ENCODE measurements at regions not wholly inside any gene's neighbourhood (a gene's known extent, or its start where the extent isn't known, plus 50 kb on each side); places are given as distances from the start of the nearest gene placed in this dataset.
"Not testable (repeated sequence)": the region's sequence is repeated elsewhere in the genome, so short reads cannot be mapped to it uniquely, and the experiment has no call there.

GRCh38 chr20:29120575-29120974 lies 2136.9 kb upstream of the DEFB115 start:
- not testable (repeated sequence) for DNase-seq

- not testable (repeated sequence) for DNase-seq
Observed at GRCh38 chr20:29122784-29123183, 2134.7 kb upstream of the DEFB115 start.

- no peak for DNase-seq
Observed at GRCh38 chr20:29123861-29124260, 2133.6 kb upstream of the DEFB115 start.
